H7 (cell line): ENCODE measurements at regions not wholly inside any gene's neighbourhood (a gene's known extent, or its start where the extent isn't known, plus 50 kb on each side); places are given as distances from the start of the nearest gene placed in this dataset.

ENCODE experiments used
- DNase-seq: peaks from one replicate; pipeline ENCODE4 v3.0.0; 2012
- H3K27me3 ChIP-seq: 2 replicates; pipeline ENCODE4 v1.6.0; 2011; ENCODE audit warnings: mild to moderate bottlenecking, low read length; ENCODE audit not compliant: control insufficient read depth, insufficient read depth
- H3K36me3 ChIP-seq: replicated peaks from 2 replicates; pipeline ENCODE4 v1.5.1; 2011; ENCODE audit warnings: low read length; ENCODE audit not compliant: control insufficient read depth, insufficient read depth
- H3K4me3 ChIP-seq: 2 replicates; pipeline ENCODE4 v1.5.1; 2011; ENCODE audit warnings: low read depth, mild to moderate bottlenecking, control low read depth, low read length, moderate library complexity; ENCODE audit not compliant: insufficient read depth

DNA sequence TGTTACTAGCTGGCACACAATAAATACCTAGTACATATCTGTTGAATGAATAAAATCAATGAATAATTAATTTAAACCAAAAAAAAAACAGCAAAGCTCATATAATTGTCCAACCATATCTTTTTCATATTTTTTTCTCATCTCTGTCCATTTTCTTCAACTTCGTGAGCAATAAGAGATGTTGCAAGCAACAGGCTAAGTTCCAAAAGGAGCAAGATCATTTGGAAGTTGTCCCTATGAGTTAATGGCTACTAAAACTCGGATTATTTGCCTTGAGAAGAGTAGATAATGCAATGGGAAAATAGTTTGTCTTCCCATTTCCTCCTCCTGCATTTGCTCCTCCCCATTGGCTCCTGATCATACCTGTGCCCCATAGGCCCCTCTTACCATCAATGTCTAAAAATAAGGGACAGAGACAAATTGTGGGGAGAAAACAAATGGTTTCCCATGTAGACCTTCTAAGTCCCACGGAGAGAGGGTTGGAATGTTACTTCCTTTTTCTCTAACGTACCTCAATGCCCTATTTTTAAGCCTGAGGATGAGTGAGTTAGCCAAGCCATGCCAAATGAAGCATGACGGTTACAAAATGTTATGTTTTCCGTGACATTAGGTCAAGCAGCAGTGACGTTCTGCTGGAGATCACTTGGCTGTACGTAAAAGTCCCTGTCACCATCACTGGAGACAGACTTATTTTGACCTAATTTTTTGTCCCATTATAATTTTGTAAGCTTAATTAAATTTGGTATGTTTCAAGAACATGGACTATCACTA is 217.3 kb upstream of the PREP start:
- no peaks in the 10 kb centered on the region for H3K36me3 ChIP-seq
- no peak overlapping the region for H3K4me3 ChIP-seq
- no peak for DNase-seq
- no peaks in the 10 kb centered on the region for H3K27me3 ChIP-seq

DNA sequence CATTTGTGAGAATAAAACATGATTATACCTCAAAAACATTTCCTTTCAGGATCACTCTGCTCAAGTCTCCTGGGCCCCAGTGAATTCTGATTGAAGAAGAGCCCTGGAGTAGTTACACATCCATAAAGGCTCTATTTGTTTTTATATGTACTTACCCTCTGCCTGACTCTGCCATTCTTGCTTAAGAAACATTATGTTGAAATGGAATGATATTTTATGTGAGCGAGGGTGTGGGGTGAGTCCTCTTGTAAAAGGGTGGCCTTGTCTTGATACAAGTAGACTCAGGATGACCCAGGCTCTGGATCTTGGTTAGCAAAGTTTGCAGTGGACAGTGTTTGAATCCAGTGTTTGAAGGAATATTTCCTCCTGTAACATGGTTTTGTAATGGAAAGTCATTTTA is 215.4 kb upstream of the PREP start:
- no peaks in the 10 kb centered on the region for H3K27me3 ChIP-seq
- no peak for DNase-seq
- no peaks in the 10 kb centered on the region for H3K36me3 ChIP-seq
- no peak overlapping the region for H3K4me3 ChIP-seq

DNA sequence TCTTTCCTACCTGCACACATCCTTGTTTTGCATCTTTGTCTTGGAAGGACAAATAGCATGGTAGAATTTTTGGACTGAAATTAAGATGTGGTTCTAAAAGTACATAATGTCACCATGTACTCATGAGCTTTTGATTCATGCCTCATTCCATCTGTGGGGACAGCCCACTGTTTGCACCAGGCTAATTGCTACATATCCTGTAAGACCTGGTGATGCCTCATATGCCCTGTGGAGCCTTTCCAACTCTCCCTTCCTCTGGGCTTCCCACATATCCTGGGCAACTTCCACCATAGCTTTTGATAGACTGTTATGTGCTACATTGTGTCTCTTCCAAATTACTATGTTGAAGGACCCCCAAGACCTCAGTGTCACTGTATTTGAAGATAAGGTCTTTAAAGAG is 213.6 kb upstream of the PREP start:
- Histone ChIP-seq H3K27me3 (no peaks in the 10 kb centered on the region), H3K4me3 (no peak overlapping the region)

DNA sequence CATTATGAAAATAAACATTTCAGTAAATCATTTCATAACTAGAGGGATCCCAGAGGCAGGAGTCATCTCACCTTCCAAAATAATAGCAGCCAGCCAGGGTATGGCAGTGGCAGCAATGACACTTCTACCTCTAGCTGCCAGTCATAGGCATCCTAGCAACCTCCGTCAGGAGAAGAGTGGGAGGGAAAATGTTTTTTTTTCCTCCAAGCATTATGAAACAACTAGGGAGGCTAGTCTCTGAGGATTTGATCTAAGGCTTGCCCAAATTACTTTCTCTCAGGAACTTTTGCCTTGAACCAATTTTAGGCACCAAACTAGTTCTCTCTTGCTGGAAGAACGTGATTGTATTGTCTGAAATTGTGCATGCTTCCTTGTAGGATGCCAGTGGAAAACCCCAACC is 208.7 kb upstream of the PREP start:
- Histone ChIP-seq H3K4me3 (no peak overlapping the region), H3K36me3 (no peaks in the 10 kb centered on the region), H3K27me3 (no peaks in the 10 kb centered on the region)
- DNase-seq: no peak

More for the DNA sequence above, 213.6 kb upstream of the PREP start:
- H3K36me3 ChIP-seq: no peaks in the 10 kb centered on the region
- no peak for DNase-seq

DNA sequence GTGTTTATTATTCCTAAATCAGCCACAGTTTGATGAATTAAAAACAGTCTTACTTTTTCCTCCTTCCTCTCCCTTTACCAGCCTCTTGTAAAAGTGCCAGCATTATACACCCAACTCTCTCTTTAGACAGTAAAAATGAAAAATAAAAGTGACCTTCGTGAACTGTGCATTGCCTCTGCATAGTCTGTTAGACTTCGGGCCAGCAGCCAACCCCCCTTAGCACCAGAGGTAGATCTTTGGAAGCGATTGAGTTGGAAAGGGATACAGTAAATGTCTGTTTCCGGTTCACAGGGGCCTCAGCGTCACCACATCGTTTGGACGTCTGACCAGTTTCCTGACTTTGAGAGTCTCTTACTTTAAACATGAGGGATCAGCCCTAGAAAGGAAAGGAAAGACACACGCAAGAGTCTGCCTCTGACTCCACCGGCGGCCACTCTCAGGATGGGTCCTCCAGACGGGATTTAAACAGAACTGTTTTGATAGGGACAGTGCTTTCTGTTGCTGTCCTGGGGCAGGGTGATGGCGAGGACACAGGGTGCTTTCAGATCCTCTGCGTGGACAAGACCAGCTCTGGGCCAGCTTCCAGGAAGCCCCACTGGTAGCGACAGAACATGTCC is 206.6 kb upstream of the PREP start:
- DNase-seq: no peak
- no peaks in the 10 kb centered on the region for H3K27me3 ChIP-seq

DNA sequence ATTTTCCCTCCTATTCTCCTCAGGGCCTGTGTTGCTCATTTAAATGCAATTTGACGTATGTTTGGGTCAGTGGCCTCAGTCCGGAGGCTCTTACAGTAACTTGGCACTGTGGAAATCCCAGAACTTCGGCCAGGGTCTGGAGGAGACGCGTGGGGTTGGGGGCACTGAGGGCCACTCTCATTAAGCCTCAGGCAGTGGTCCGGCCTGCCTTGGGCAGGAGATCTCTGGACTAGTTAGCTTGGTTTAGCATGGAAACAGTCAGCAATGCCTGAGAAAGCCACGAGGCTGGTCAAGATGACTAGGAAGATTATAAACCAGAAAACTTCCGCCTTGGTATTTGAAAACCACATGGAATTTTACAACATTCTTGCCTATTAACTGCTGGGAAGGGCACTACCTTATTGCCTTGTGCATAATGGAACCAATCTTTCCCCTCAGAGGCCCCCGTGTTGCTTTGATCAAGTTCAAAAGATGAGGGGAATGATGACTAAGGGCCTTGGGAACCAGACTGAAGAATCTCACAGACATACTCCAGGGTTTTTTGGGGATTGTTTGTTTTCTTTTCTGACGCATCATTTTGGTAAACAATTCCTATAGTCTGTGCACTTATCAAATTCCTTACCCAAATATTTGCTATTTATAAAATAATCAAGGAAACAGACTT is 206.0 kb upstream of the PREP start:
- Histone ChIP-seq H3K27me3 (no peaks in the 10 kb centered on the region), H3K36me3 (no peaks in the 10 kb centered on the region), H3K4me3 (no peak overlapping the region)
- DNase-seq: no peak

More for the DNA sequence above, 206.6 kb upstream of the PREP start:
- no peak overlapping the region for H3K4me3 ChIP-seq
- H3K36me3 ChIP-seq: no peaks in the 10 kb centered on the region

DNA sequence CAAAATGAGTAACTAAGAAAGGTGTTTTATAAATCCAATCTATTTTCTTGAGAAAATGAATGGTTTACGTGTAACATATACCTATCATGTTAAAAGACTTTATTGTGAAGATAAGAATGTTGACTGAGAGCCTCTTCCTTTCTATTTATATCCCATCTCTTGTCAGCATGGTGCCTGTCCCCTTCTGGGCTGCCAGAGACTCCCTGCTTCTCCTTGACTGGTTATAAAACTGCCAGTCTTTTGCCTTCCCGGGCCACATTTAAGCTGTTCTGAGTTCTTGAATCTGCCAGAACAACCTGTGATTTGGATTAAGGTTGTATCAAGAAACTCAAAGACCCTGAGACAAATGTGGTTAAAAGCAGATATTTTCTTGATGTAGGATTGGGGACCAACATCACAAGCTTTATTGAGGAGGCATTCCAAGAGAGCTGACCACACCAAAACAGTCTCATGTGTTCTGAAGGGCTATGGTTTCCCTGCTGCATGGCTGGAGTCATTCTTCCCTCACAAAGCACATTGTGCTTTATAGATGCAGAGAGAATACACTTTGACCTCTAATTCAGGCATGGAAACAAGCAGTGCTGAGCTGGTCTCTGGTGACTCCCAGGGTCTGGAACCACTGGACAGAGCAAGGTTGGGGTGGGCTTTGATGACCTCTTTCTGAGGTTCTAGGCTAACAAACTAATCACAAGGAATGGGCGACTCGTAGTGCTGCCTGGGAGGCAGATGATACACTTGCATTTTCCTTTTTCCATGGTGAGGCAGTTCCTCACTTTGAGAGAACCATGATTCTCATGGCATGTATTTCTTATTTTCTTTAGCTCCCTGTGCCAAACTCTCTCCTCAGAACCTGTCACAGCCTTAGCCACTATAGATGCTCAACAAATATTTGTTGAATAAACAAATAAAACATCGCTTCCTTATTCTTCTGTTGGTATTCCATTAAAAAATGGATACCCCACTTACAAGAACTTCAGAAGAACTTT is 205.0 kb upstream of the PREP start:
- no peak overlapping the region for H3K4me3 ChIP-seq
- no peaks in the 10 kb centered on the region for H3K27me3 ChIP-seq
- no peak for DNase-seq
- H3K36me3 ChIP-seq: no peaks in the 10 kb centered on the region

DNA sequence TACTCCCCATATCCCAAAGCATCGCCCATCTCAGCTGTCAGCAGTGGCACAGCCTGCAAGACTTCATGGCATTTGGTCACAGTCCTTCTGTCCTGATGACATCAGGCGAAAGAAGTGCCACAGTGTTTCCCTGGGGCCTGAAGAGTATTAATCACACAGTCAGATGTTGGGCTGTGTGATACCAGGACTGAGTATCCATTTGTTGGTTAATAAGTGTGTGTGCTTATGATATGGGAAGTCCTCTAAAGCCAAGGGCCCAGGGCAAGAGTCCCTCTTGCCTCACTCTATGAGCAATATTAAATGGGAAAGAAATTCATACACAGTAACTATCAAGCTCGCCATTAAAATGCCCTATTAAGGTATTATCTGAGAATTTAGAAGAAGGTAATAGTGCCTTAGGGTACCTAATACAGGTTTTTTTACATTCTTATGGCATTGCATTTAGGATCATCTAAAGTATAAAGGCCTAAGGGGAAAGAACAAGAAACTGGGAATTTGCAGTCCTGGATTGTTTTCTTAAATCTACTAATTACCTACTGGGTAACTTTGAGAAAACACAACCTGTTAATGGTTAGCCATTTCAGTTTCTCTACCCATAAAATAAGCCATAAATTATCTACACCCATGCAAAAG is 204.1 kb upstream of the PREP start:
- Histone ChIP-seq H3K36me3 (no peaks in the 10 kb centered on the region), H3K4me3 (no peak overlapping the region), H3K27me3 (no peaks in the 10 kb centered on the region)
- DNase-seq: no peak

DNA sequence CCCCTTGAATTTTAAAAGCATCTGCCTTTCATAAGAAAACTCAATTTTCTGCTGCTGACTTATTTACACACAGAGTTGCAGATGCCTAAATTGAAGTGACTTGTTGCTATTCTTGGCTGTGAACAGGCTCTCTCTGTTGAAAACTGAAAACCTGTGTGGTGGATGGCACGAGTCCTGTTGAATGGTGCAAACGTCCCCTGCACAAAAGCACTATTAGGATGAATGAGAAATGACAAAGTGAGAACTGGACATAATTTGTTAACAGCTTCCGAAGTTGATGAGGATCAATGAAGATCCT is 201.7 kb upstream of the PREP start:
- no peak overlapping the region for H3K4me3 ChIP-seq
- DNase-seq: no peak
- no peaks in the 10 kb centered on the region for H3K27me3 ChIP-seq
- no peaks in the 10 kb centered on the region for H3K36me3 ChIP-seq

DNA sequence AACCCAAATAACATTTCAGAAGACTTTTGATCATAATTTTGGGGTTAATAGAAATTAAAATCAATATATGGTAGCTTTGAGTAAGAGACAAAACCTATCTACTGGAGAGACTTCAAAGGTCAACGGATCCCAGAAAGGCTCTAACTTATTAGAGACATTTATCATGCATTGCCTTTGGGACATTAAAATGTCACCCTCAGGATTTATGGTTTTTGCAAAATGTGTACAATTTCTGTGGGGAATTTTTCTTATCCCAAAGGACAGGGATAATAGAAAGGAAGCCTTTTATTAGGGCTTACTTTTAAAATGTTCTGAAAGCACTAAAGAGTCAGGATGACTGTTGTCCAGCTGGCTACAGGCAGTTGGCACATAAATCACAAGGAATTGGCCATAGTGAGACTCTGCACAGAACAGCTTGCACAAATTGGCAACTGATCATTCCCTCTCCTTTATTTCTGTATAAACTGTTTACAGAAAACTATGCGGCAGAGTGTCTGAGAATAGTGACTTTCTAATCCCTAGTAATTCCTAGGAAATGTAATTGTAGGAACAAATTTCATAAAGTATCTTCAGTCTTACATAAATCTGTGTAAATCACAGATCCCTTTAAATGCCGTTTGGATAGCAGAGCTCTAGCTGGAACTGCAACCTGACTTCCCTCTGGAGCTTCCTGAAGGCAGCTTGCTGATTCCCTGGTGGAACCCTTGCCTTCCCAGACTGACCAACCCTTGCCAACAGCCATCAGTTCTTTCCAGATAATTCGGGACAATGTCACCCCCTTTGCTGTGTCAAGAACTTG is 201.1 kb upstream of the PREP start:
- no peaks in the 10 kb centered on the region for H3K27me3 ChIP-seq
- no peak for DNase-seq
- H3K4me3 ChIP-seq: no peak overlapping the region
- H3K36me3 ChIP-seq: no peaks in the 10 kb centered on the region

DNA sequence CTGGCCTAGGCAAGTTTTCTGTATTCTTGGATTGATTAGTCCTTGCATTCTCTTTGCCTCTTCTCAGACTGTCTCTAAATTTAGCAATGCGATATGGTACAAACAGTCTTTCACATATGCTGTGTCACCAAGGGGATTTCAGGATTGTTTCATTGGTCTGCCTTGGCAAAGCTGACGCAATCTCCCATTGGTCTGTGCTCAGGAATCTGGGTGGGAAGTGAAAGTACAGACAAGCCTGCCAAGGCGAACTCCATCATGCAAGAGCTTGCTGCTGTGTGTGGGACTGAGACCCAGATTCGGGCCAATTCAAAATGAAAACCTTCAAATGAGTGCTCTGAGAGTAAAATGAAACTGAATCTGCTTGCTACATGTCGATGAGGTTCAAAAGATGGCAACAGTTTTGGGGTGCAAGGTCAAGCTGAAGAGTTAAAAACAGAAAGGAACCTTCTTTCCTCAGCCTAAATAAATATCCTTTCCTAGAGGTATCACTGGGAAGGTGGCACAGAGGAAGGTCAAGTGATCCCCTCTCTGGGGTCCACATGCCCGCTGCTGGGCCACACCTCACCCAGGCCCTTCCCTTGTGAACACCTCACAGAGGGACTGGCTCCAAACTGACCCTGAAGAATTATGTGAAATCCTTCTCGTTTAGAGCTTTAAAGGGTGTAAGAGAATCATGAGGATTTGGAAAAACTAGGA is 198.8 kb upstream of the PREP start:
- Histone ChIP-seq H3K27me3 (no peaks in the 10 kb centered on the region), H3K36me3 (no peaks in the 10 kb centered on the region), H3K4me3 (no peak overlapping the region)
- DNase-seq: no peak

DNA sequence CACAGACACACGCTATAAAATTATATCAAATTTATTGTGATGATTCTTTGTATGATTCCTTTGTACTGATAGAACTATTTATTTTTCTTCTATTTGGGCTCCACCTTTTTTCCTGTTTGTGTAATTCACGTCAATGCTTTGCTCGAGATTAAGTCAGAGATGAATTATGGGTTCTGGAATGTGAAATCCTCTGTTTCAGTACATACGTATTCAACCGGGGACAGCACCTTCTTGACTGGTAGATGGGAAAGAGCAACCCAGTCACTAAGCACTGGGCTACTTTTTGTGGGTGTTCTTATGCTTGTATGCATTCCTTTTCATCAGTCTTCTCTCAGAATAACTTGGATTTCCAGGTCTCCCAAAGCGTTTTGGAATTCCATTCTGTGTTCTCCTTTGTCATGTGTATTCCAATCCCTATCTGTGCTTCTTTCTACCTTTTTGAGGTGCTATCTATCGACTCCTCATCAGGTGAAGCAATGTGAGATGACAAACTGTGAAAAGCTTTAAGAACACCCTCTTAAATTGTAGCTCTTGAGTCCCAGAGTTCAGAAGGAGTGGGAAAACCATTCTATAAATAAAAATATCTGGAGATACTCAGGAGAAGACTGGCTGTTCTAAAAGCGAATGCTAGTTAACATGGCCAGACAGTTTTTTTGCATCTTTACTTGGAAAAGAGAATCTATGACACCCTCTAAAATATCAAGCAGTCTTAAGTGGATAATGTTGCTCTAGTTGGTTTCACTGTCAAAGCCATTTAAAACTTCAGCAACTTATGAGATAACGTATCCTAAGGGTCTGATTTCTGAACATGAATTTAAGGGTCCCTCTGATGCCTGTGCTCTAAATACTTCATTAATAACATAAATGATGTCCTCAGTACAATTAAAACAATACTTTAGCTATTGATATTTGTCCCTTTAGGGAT is 197.7 kb upstream of the PREP start:
- DNase-seq: peak; percentile 8
- no peaks in the 10 kb centered on the region for H3K27me3 ChIP-seq
- H3K36me3 ChIP-seq: no peaks in the 10 kb centered on the region
- no peak overlapping the region for H3K4me3 ChIP-seq
